HEK293 (cell line): ENCODE measurements at regions not wholly inside any gene's neighbourhood (a gene's known extent, or its start where the extent isn't known, plus 50 kb on each side); places are given as distances from the start of the nearest gene placed in this dataset.
A peak's percentile ranks its signal among the peaks of the same experiment; 100 is the strongest.

Source experiments
- CTCF ChIA-PET: fragments of 350-600 bp; formaldehyde crosslinking; extraction: SDS; loops from one replicate; lab custom pipeline; 2021; ENCODE audit warnings: antibody characterized with exemption; lab: Yijun Ruan, JAX
- POLR2A ChIA-PET: fragments of 300-600 bp; formaldehyde crosslinking; extraction: SDS; loops from one replicate; lab custom pipeline; 2020; ENCODE audit warnings: antibody characterized with exemption, inconsistent platforms; lab: Yijun Ruan, JAX
- H3K27ac ChIP-seq: fragments of 200-500 bp; sonication (Bioruptor generic); 2 replicates; pipeline ENCODE4 v1.5.1; 2014; ENCODE audit warnings: low read depth, low read length, control low read depth, inconsistent platforms; ENCODE audit errors: extremely low read depth
- H3K36me3 ChIP-seq, 2 experiments: fragments of 200-500 bp in 1 of 2; sonication (Bioruptor generic) in 1 of 2; 1 replicate in 1 of 2; 2 replicates in 1 of 2; pipeline ENCODE4 v1.5.1; 2014 to 2017; ENCODE audit warnings: inconsistent platforms in 2 of 2, low read length in 2 of 2; ENCODE audit not compliant: control insufficient read depth in 2 of 2, insufficient read depth in 1 of 2
- H3K4me1 ChIP-seq: fragments of 200-500 bp; sonication (Bioruptor generic); 2 replicates; pipeline ENCODE4 v1.5.1; 2014; ENCODE audit warnings: mild to moderate bottlenecking, low read length, inconsistent platforms; ENCODE audit not compliant: control insufficient read depth, insufficient read depth
- H3K4me3 ChIP-seq: 2 replicates; pipeline ENCODE4 v1.5.1; 2011; ENCODE audit warnings: low read depth, mild to moderate bottlenecking, control low read depth, low read length, moderate library complexity
- H3K9me3 ChIP-seq: fragments of 200-500 bp; sonication (Bioruptor generic); 2 replicates; pipeline ENCODE4 v1.5.1; 2014; ENCODE audit warnings: low read depth, low read length, inconsistent platforms; ENCODE audit not compliant: control insufficient read depth, insufficient read depth
- EGR2 ChIP-seq: fragments of 450-650 bp; formaldehyde crosslinking; IDR thresholded peaks from 2 replicates; pipeline ENCODE4 v1.5.1; 2016; ENCODE audit warnings: low read depth, missing biosample characterization, missing genetic modification characterization
- KLF10 ChIP-seq: fragments of 450-650 bp; IDR thresholded peaks from 2 replicates; pipeline ENCODE4 v1.5.1; 2018; ENCODE audit warnings: missing biosample characterization, mild to moderate bottlenecking, missing genetic modification characterization
- KLF9 ChIP-seq: fragments of 450-650 bp; formaldehyde crosslinking; IDR thresholded peaks from 2 replicates; pipeline ENCODE4 v1.5.1; 2016; ENCODE audit warnings: missing biosample characterization, missing genetic modification characterization, low read depth
- OVOL3 ChIP-seq: fragments of 450-650 bp; formaldehyde crosslinking; IDR thresholded peaks from 2 replicates; pipeline ENCODE4 v1.5.1; 2016; ENCODE audit warnings: missing biosample characterization, missing genetic modification characterization
- PATZ1 ChIP-seq: fragments of 450-650 bp; formaldehyde crosslinking; IDR thresholded peaks from 2 replicates; pipeline ENCODE4 v1.5.1; 2016; ENCODE audit warnings: missing biosample characterization, missing genetic modification characterization
- RBAK ChIP-seq: fragments of 450-650 bp; formaldehyde crosslinking; IDR thresholded peaks from 2 replicates; pipeline ENCODE4 v1.5.1; 2016; ENCODE audit warnings: missing biosample characterization, missing genetic modification characterization
- SP3 ChIP-seq: fragments of 450-650 bp; formaldehyde crosslinking; IDR thresholded peaks from 2 replicates; pipeline ENCODE4 v1.5.1; 2016; ENCODE audit warnings: missing biosample characterization, missing genetic modification characterization
- ZBTB7A ChIP-seq: fragments of 450-650 bp; formaldehyde crosslinking; IDR thresholded peaks from 2 replicates; pipeline ENCODE4 v1.5.1; 2016; ENCODE audit warnings: low read depth, missing biosample characterization, missing genetic modification characterization
- ZFHX2 ChIP-seq: fragments of 450-650 bp; formaldehyde crosslinking; conservative IDR thresholded peaks from 2 replicates; pipeline ENCODE4 v1.5.1; 2016; ENCODE audit warnings: missing biosample characterization, missing genetic modification characterization
- ZNF24 ChIP-seq: fragments of 450-650 bp; formaldehyde crosslinking; IDR thresholded peaks from 2 replicates; pipeline ENCODE4 v1.5.1; 2016; ENCODE audit warnings: missing biosample characterization, missing genetic modification characterization
- ZNF274 ChIP-seq, 2 experiments: fragments of 200-500 bp in 1 of 2; fragments of 450-650 bp in 1 of 2; sonication (Bioruptor generic) in 1 of 2; formaldehyde crosslinking in 1 of 2; IDR thresholded peaks; 2 replicates each; pipeline versions ENCODE4 v1.5.1 to v1.6.1; 2014 to 2016; ENCODE audit warnings: borderline replicate concordance in 1 of 2, inconsistent platforms in 1 of 2, low read length in 1 of 2, missing biosample characterization in 1 of 2, missing genetic modification characterization in 1 of 2
- ZNF280D ChIP-seq: fragments of 450-650 bp; formaldehyde crosslinking; IDR thresholded peaks from 2 replicates; pipeline ENCODE4 v1.5.1; 2016; ENCODE audit warnings: missing biosample characterization, missing genetic modification characterization
- ZNF404 ChIP-seq: fragments of 450-650 bp; formaldehyde crosslinking; IDR thresholded peaks from 2 replicates; pipeline ENCODE4 v1.5.1; 2017; ENCODE audit warnings: missing biosample characterization, missing genetic modification characterization
- ZNF426 ChIP-seq: fragments of 450-650 bp; formaldehyde crosslinking; IDR thresholded peaks from 2 replicates; pipeline ENCODE4 v1.5.1; 2017; ENCODE audit warnings: missing biosample characterization, missing genetic modification characterization, mild to moderate bottlenecking, inconsistent platforms, moderate library complexity
- ZNF510 ChIP-seq: fragments of 450-650 bp; formaldehyde crosslinking; IDR thresholded peaks from 2 replicates; pipeline ENCODE4 v1.5.1; 2018; ENCODE audit warnings: mild to moderate bottlenecking, missing genetic modification characterization, missing biosample characterization; ENCODE audit not compliant: insufficient replicate concordance
- ZNF664 ChIP-seq: fragments of 450-650 bp; formaldehyde crosslinking; IDR thresholded peaks from 2 replicates; pipeline ENCODE4 v1.5.1; 2016; ENCODE audit warnings: missing biosample characterization, missing genetic modification characterization
- ZNF777 ChIP-seq: fragments of 450-650 bp; formaldehyde crosslinking; IDR thresholded peaks from 2 replicates; pipeline ENCODE4 v1.5.1; 2017; ENCODE audit warnings: missing biosample characterization, missing genetic modification characterization, borderline replicate concordance
- ZSCAN30 ChIP-seq: fragments of 450-650 bp; IDR thresholded peaks from 2 replicates; pipeline ENCODE4 v1.5.1; 2018; ENCODE audit warnings: missing biosample characterization, mild to moderate bottlenecking, missing genetic modification characterization, moderate library complexity
- TF ChIP-seq, protein P1 (sequence below): fragments of 450-650 bp; IDR thresholded peaks from 2 replicates; pipeline ENCODE4 v1.5.1; 2018; ENCODE audit warnings: missing biosample characterization, missing genetic modification characterization
- TF ChIP-seq, protein P2 (sequence below): fragments of 450-650 bp; formaldehyde crosslinking; IDR thresholded peaks from 2 replicates; pipeline ENCODE4 v1.5.1; 2016; ENCODE audit warnings: missing biosample characterization, missing genetic modification characterization, borderline replicate concordance
- TF ChIP-seq, protein P3 (sequence below): fragments of 450-650 bp; formaldehyde crosslinking; IDR thresholded peaks from 2 replicates; pipeline ENCODE4 v1.5.1; 2016; ENCODE audit warnings: missing biosample characterization, missing genetic modification characterization
- TF ChIP-seq, protein P4 (sequence below): fragments of 450-650 bp; formaldehyde crosslinking; IDR thresholded peaks from 2 replicates; pipeline ENCODE4 v1.5.1; 2016; ENCODE audit warnings: missing biosample characterization, missing genetic modification characterization, borderline replicate concordance

DNA sequence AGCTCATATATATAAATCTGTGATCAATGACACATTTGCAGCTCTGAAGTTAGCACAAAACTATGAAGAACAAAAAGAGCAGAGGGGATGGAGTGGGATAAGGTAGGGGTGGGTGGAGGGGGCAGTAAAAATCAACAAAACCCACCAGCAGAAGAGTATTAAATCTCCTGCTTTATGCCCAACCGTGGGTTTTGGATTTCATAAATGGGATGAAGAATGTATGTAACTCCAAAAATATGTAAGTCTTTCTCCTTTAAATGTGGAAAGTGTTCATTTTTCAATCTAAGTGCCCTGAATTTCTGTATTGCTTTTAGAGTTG lies 480.3 kb upstream of the MARCKS start:
- no peaks in the 10 kb centered on the region for H3K9me3 ChIP-seq
- no peak overlapping the region for H3K4me3 ChIP-seq
- no peak overlapping the region for H3K27ac ChIP-seq
- CTCF ChIA-PET, result no interaction called here
- TF ChIP-seq PATZ1 (no peak), ZNF404 (tag by site-specific recombination) (no peak), KLF9 (no peak), ZSCAN30 (no peak), ZFHX2 (tag by site-specific recombination) (peak; percentile 67), EGR2 (tag by site-specific recombination) (peak; percentile 75), SP3 (tag by site-specific recombination) (no peak), ZNF24 (tag by site-specific recombination) (no peak), ZNF280D (tag by site-specific recombination) (no peak), OVOL3 (tag by site-specific recombination) (no peak)
- TF ChIP-seq, protein P1, sequence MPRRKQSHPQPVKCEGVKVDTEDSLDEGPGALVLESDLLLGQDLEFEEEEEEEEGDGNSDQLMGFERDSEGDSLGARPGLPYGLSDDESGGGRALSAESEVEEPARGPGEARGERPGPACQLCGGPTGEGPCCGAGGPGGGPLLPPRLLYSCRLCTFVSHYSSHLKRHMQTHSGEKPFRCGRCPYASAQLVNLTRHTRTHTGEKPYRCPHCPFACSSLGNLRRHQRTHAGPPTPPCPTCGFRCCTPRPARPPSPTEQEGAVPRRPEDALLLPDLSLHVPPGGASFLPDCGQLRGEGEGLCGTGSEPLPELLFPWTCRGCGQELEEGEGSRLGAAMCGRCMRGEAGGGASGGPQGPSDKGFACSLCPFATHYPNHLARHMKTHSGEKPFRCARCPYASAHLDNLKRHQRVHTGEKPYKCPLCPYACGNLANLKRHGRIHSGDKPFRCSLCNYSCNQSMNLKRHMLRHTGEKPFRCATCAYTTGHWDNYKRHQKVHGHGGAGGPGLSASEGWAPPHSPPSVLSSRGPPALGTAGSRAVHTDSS (tag by site-specific recombination), result no peak
- TF ChIP-seq, protein P2, sequence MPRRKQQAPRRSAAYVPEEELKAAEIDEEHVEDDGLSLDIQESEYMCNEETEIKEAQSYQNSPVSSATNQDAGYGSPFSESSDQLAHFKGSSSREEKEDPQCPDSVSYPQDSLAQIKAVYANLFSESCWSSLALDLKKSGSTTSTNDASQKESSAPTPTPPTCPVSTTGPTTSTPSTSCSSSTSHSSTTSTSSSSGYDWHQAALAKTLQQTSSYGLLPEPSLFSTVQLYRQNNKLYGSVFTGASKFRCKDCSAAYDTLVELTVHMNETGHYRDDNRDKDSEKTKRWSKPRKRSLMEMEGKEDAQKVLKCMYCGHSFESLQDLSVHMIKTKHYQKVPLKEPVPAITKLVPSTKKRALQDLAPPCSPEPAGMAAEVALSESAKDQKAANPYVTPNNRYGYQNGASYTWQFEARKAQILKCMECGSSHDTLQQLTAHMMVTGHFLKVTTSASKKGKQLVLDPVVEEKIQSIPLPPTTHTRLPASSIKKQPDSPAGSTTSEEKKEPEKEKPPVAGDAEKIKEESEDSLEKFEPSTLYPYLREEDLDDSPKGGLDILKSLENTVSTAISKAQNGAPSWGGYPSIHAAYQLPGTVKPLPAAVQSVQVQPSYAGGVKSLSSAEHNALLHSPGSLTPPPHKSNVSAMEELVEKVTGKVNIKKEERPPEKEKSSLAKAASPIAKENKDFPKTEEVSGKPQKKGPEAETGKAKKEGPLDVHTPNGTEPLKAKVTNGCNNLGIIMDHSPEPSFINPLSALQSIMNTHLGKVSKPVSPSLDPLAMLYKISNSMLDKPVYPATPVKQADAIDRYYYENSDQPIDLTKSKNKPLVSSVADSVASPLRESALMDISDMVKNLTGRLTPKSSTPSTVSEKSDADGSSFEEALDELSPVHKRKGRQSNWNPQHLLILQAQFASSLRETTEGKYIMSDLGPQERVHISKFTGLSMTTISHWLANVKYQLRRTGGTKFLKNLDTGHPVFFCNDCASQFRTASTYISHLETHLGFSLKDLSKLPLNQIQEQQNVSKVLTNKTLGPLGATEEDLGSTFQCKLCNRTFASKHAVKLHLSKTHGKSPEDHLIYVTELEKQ, result no peak
- TF ChIP-seq, protein P3, sequence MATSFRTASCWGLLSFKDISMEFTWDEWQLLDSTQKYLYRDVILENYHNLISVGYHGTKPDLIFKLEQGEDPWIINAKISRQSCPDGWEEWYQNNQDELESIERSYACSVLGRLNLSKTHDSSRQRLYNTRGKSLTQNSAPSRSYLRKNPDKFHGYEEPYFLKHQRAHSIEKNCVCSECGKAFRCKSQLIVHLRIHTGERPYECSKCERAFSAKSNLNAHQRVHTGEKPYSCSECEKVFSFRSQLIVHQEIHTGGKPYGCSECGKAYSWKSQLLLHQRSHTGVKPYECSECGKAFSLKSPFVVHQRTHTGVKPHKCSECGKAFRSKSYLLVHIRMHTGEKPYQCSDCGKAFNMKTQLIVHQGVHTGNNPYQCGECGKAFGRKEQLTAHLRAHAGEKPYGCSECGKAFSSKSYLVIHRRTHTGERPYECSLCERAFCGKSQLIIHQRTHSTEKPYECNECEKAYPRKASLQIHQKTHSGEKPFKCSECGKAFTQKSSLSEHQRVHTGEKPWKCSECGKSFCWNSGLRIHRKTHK (tag by site-specific recombination), result no peak
- no peaks in the 10 kb centered on the region for H3K4me1 ChIP-seq
- POLR2A ChIA-PET, result no interaction called here
- no peaks in the 10 kb centered on the region for H3K36me3 ChIP-seq

DNA sequence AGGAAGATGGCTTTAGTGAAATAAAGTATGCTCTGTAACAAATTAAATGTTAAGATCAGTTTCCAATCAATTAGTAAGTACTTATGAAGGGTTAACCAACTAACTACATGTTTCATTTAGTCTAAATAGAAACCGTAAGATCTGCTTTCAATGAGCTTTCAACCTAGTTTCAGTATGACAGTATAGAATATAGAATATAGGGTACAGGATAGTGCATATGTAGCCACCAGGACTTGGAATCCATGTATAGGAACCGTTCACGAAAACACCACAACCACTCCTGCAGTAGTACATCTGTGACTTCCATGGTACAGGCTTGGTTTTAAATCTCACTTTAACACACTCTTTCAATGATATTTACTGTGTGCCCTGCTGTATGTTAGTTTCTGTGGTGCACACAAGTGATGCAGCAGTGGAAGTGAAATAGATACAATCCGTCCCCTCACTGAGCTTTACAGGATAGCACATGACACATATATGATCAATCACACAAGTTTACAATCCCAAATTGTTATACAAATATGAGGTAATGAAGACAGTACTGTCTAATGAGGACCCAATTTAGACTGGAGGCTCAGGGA lies 479.7 kb upstream of the MARCKS start:
- CTCF ChIA-PET, result interaction anchor here (0.8 kb wide), 1 partner anchor 19 kb away, joined by 4 read pairs; no protein-coding TSS in a partner anchor
- Histone ChIP-seq H3K36me3 (no peaks in the 10 kb centered on the region), H3K4me1 (no peaks in the 10 kb centered on the region), H3K27ac (no peak overlapping the region), H3K4me3 (no peak overlapping the region), H3K9me3 (no peaks in the 10 kb centered on the region)
- POLR2A ChIA-PET, result no interaction called here
- TF ChIP-seq, protein P4, sequence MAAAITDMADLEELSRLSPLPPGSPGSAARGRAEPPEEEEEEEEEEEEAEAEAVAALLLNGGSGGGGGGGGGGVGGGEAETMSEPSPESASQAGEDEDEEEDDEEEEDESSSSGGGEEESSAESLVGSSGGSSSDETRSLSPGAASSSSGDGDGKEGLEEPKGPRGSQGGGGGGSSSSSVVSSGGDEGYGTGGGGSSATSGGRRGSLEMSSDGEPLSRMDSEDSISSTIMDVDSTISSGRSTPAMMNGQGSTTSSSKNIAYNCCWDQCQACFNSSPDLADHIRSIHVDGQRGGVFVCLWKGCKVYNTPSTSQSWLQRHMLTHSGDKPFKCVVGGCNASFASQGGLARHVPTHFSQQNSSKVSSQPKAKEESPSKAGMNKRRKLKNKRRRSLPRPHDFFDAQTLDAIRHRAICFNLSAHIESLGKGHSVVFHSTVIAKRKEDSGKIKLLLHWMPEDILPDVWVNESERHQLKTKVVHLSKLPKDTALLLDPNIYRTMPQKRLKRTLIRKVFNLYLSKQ (tag by site-specific recombination), result no peak
- TF ChIP-seq KLF10, result no peak
- no peak for TF ChIP-seq ZBTB7A
- no peak for TF ChIP-seq ZNF426 (tag by site-specific recombination)
- no peak for TF ChIP-seq ZNF777
- TF ChIP-seq ZNF274 (IDR thresholded peaks at IDR 0.05; ENCODE audit: low read length), result no peak
- TF ChIP-seq ZNF274 (tag by site-specific recombination; IDR thresholded peaks at IDR 0.05; ENCODE audit: borderline replicate concordance), result no peak
- no peak for TF ChIP-seq ZNF664
- TF ChIP-seq ZNF510 (tag by site-specific recombination), result no peak
- TF ChIP-seq RBAK (tag by site-specific recombination), result no peak
